ENCODE measurements at regions not wholly inside any gene's neighbourhood (a gene's known extent, or its start where the extent isn't known, plus 50 kb on each side); places are given as distances from the start of the nearest gene placed in this dataset.

DNA sequence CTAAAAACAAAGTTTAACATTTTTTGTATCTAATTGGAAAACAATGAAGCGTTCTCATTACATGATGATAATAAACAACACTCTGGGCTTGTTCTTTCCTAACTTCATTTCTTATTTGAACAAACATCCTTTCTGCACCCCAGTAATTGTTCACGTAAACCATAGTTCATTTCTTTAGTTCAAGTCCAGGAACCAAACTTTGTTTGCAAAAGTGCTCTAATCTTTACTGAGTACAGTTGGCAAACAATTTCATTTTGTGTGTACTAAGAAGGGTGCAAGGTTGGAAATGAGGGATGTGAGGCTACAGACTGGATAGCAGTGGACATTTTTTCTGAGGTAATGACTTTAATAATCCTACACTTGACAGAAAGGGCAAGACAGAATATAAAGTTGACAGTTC, 113.5 kb downstream of the NREP start (continued):
- peak; percentile 51; the same call in 1 of the 2 replicates for TF ChIP-seq SALL1 (CRISPR knock-in tag; IDR thresholded peaks at IDR 0.05)
- TF ChIP-seq, protein P1, sequence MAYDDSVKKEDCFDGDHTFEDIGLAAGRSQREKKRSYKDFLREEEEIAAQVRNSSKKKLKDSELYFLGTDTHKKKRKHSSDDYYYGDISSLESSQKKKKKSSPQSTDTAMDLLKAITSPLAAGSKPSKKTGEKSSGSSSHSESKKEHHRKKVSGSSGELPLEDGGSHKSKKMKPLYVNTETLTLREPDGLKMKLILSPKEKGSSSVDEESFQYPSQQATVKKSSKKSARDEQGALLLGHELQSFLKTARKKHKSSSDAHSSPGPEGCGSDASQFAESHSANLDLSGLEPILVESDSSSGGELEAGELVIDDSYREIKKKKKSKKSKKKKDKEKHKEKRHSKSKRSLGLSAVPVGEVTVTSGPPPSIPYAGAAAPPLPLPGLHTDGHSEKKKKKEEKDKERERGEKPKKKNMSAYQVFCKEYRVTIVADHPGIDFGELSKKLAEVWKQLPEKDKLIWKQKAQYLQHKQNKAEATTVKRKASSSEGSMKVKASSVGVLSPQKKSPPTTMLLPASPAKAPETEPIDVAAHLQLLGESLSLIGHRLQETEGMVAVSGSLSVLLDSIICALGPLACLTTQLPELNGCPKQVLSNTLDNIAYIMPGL (CRISPR knock-in tag; IDR thresholded peaks at IDR 0.05; ENCODE audit: borderline replicate concordance in 1 of 2, low read depth in 1 of 2), result no peak
- TF ChIP-seq ZNF564 (CRISPR knock-in tag; IDR thresholded peaks at IDR 0.05), result no peak
- no peak for TF ChIP-seq NRL (CRISPR knock-in tag; IDR thresholded peaks at IDR 0.05; ENCODE audit: borderline replicate concordance)
- peak; percentile 79; the same call in 1 of the 2 replicates for TF ChIP-seq FOXJ3 (CRISPR knock-in tag; IDR thresholded peaks at IDR 0.05; ENCODE audit: borderline replicate concordance)
- TF ChIP-seq SOX6 (IDR thresholded peaks at IDR 0.05), result no peak
- peak; percentile 88 for TF ChIP-seq SOX6 (CRISPR knock-in tag; IDR thresholded peaks at IDR 0.05)
- TF ChIP-seq ZNF792 (CRISPR knock-in tag; IDR thresholded peaks at IDR 0.05), result no peak
- TF ChIP-seq RBAK (CRISPR knock-in tag; IDR thresholded peaks at IDR 0.05), result no peak
- TF ChIP-seq HNRNPUL1 (IDR thresholded peaks at IDR 0.05; ENCODE audit: low read depth, low read length), result no peak
- no peak for TF ChIP-seq ZNF121 (CRISPR knock-in tag; IDR thresholded peaks at IDR 0.05)
- TF ChIP-seq NCOA1 (CRISPR knock-in tag; IDR thresholded peaks at IDR 0.05), result no peak
- TF ChIP-seq ZNF607 (CRISPR knock-in tag; IDR thresholded peaks at IDR 0.05; ENCODE audit: borderline replicate concordance), result no peak
- TF ChIP-seq GATAD2A (CRISPR knock-in tag; IDR thresholded peaks at IDR 0.05), result peak; percentile 60
- TF ChIP-seq, protein P2, sequence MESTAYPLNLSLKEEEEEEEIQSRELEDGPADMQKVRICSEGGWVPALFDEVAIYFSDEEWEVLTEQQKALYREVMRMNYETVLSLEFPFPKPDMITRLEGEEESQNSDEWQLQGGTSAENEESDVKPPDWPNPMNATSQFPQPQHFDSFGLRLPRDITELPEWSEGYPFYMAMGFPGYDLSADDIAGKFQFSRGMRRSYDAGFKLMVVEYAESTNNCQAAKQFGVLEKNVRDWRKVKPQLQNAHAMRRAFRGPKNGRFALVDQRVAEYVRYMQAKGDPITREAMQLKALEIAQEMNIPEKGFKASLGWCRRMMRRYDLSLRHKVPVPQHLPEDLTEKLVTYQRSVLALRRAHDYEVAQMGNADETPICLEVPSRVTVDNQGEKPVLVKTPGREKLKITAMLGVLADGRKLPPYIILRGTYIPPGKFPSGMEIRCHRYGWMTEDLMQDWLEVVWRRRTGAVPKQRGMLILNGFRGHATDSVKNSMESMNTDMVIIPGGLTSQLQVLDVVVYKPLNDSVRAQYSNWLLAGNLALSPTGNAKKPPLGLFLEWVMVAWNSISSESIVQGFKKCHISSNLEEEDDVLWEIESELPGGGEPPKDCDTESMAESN (CRISPR knock-in tag; conservative IDR thresholded peaks at IDR 0.05), result no peak
- no peak for TF ChIP-seq ZC3H4 (CRISPR knock-in tag; IDR thresholded peaks at IDR 0.05; ENCODE audit: borderline replicate concordance)
- TF ChIP-seq PHF5A (CRISPR knock-in tag; IDR thresholded peaks at IDR 0.05; ENCODE audit: low read depth, unreplicated experiment), result no peak
- TF ChIP-seq ZFP37 (CRISPR knock-in tag; IDR thresholded peaks at IDR 0.05; ENCODE audit: borderline replicate concordance), result no peak
- peak in 1 of 2 experiments; percentile 57; a peak in 1 of 4 replicates for TF ChIP-seq EP300 (IDR thresholded peaks at IDR 0.05; ENCODE audit: low read depth in 2 of 2, low read length in 2 of 2)
- TF ChIP-seq EP300 (CRISPR knock-in tag; IDR thresholded peaks at IDR 0.05; ENCODE audit: borderline replicate concordance), result no peak
- no peak for TF ChIP-seq ZNF260 (CRISPR knock-in tag; IDR thresholded peaks at IDR 0.05; ENCODE audit: borderline replicate concordance, low read depth)
- TF ChIP-seq ZNF317 (CRISPR knock-in tag; IDR thresholded peaks at IDR 0.05), result peak; percentile 54; the same call in 1 of the 2 replicates
- TF ChIP-seq ELF3 (CRISPR knock-in tag; IDR thresholded peaks at IDR 0.05), result peak; percentile 40; the same call in 1 of the 2 replicates
- peak; percentile 41; the same call in 1 of the 2 replicates for TF ChIP-seq ETV5 (CRISPR knock-in tag; IDR thresholded peaks at IDR 0.05; ENCODE audit: borderline replicate concordance)
- TF ChIP-seq PHB2 (IDR thresholded peaks at IDR 0.05; ENCODE audit: partially characterized antibody), result no peak
